ENCODE measurements at regions not wholly inside any gene's neighbourhood (a gene's known extent, or its start where the extent isn't known, plus 50 kb on each side); places are given as distances from the start of the nearest gene placed in this dataset.

GRCh38 chr13:47480951-47481350 lies 520.1 kb downstream of the SUCLA2 start:
- H3K9me3 ChIP-seq (ENCODE audit: control extremely low read depth in 1 of 3, control insufficient read depth in 2 of 3, insufficient read depth in 1 of 3, low read length in 2 of 3): no peaks in the 10 kb centered on the region
- Mint-ChIP-seq H3K27ac (no peak overlapping the region), H3K9me3 (ENCODE audit: insufficient read depth) (no peaks in the 10 kb centered on the region), H3K4me1 (no peaks in the 10 kb centered on the region), H3K4me3 (no peak overlapping the region), H3K27me3 (no peaks in the 10 kb centered on the region)
- intact Hi-C loops (cut with micrococcal nuclease): no loop called here
- no peak overlapping the region for H3K4me3 ChIP-seq (ENCODE audit: control extremely low read depth in 1 of 5, extremely low read depth in 1 of 5, insufficient read depth in 1 of 5, low read depth in 2 of 5, low read length in 4 of 5)
- H3K79me2 ChIP-seq (ENCODE audit: control insufficient read depth, insufficient read depth, low read length): no peaks in the 10 kb centered on the region
- ATAC-seq (ENCODE audit: low read depth) (no peak), DNase-seq (no peak)
- no peak for TF ChIP-seq EZH2 (IDR thresholded peaks at IDR 0.05; ENCODE audit: borderline replicate concordance, insufficient read depth, low read depth, low read length, poor library complexity, severe bottlenecking)
- TF ChIP-seq CTCF (IDR thresholded peaks at IDR 0.05): no peak
- CTCF ChIA-PET: no interaction called here
- POLR2A ChIA-PET: no interaction called here
- no peak overlapping the region for H3K27ac ChIP-seq (ENCODE audit: low read length in 2 of 2)
- WGBS (ENCODE audit: insufficient coverage): 0% methylated on average over 1 of the region's 3 CpGs
- no peak overlapping the region for H2AFZ ChIP-seq (ENCODE audit: insufficient read depth, low read depth, low read length, poor library complexity, severe bottlenecking)
- no peak overlapping the region for H3K4me2 ChIP-seq (replicated peaks; ENCODE audit: low read depth, low read length, poor library complexity, severe bottlenecking)
- no peaks in the 10 kb centered on the region for H3K36me3 ChIP-seq (replicated peaks in 1 of 2; ENCODE audit: control extremely low read depth in 1 of 2, control insufficient read depth in 1 of 2, extremely low read depth in 1 of 2, insufficient read depth in 2 of 2, low read length in 1 of 2)
- H4K20me1 ChIP-seq (ENCODE audit: control insufficient read depth, insufficient read depth, low read length, poor library complexity, severe bottlenecking): no peaks in the 10 kb centered on the region
- H3K9ac ChIP-seq (ENCODE audit: low read length): no peak overlapping the region
- H3K27me3 ChIP-seq (replicated peaks in 1 of 4; ENCODE audit: control extremely low read depth in 1 of 4, control insufficient read depth in 3 of 4, insufficient read depth in 4 of 4, low read length in 3 of 4): no peaks in the 10 kb centered on the region
- no peaks in the 10 kb centered on the region for H3K4me1 ChIP-seq (ENCODE audit: control insufficient read depth in 2 of 2, insufficient read depth in 2 of 2, low read length in 2 of 2)

- H3K79me2 ChIP-seq (ENCODE audit: control insufficient read depth, insufficient read depth, low read length): no peaks in the 10 kb centered on the region
- DNase-seq (no peak), ATAC-seq (ENCODE audit: low read depth) (no peak)
- H3K27ac Mint-ChIP-seq: no peak overlapping the region
- no peaks in the 10 kb centered on the region for H3K9me3 ChIP-seq (ENCODE audit: control extremely low read depth in 1 of 3, control insufficient read depth in 2 of 3, insufficient read depth in 1 of 3, low read length in 2 of 3)
- no peak overlapping the region for H3K9ac ChIP-seq (ENCODE audit: low read length)
- no peaks in the 10 kb centered on the region for H4K20me1 ChIP-seq (ENCODE audit: control insufficient read depth, insufficient read depth, low read length, poor library complexity, severe bottlenecking)
- no CpG with 5 or more reads among the region's 4 CpGs for WGBS (ENCODE audit: insufficient coverage)
- no peaks in the 10 kb centered on the region for H3K27me3 ChIP-seq (replicated peaks in 1 of 4; ENCODE audit: control extremely low read depth in 1 of 4, control insufficient read depth in 3 of 4, insufficient read depth in 4 of 4, low read length in 3 of 4)
- no peaks in the 10 kb centered on the region for H3K36me3 ChIP-seq (replicated peaks in 1 of 2; ENCODE audit: control extremely low read depth in 1 of 2, control insufficient read depth in 1 of 2, extremely low read depth in 1 of 2, insufficient read depth in 2 of 2, low read length in 1 of 2)
- CTCF ChIA-PET: no interaction called here
- no peak overlapping the region for H2AFZ ChIP-seq (ENCODE audit: insufficient read depth, low read depth, low read length, poor library complexity, severe bottlenecking)
- H3K4me3 Mint-ChIP-seq: no peak overlapping the region
- no peak overlapping the region for H3K27ac ChIP-seq (ENCODE audit: low read length in 2 of 2)
- H3K4me1 ChIP-seq (ENCODE audit: control insufficient read depth in 2 of 2, insufficient read depth in 2 of 2, low read length in 2 of 2): no peaks in the 10 kb centered on the region
- no peaks in the 10 kb centered on the region for H3K27me3 Mint-ChIP-seq
- H3K9me3 Mint-ChIP-seq (ENCODE audit: insufficient read depth): no peaks in the 10 kb centered on the region
- TF ChIP-seq EZH2 (IDR thresholded peaks at IDR 0.05; ENCODE audit: borderline replicate concordance, insufficient read depth, low read depth, low read length, poor library complexity, severe bottlenecking) (no peak), CTCF (IDR thresholded peaks at IDR 0.05) (no peak)
- POLR2A ChIA-PET: no interaction called here
- intact Hi-C loops (cut with micrococcal nuclease): no loop called here
- H3K4me2 ChIP-seq (replicated peaks; ENCODE audit: low read depth, low read length, poor library complexity, severe bottlenecking): no peak overlapping the region
- H3K4me1 Mint-ChIP-seq: no peaks in the 10 kb centered on the region
- no peak overlapping the region for H3K4me3 ChIP-seq (ENCODE audit: control extremely low read depth in 1 of 5, extremely low read depth in 1 of 5, insufficient read depth in 1 of 5, low read depth in 2 of 5, low read length in 4 of 5)
These were observed 521.0 kb downstream of the SUCLA2 start for GRCh38 chr13:47480121-47480520.

Data from B cell (primary cell).